HTR-8/SVneo (cell line): ENCODE measurements at regions not wholly inside any gene's neighbourhood (a gene's known extent, or its start where the extent isn't known, plus 50 kb on each side); places are given as distances from the start of the nearest gene placed in this dataset.
"Not testable (repeated sequence)": the region's sequence is repeated elsewhere in the genome, so short reads cannot be mapped to it uniquely, and the experiment has no call there.

Source experiments
- DNase-seq: peaks from one replicate; pipeline ENCODE4 v3.0.0; 2011; ENCODE audit warnings: low spot score, mixed read lengths; ENCODE audit not compliant: insufficient read length
- FAIRE-seq: peaks from 2 replicates; lab custom pipeline; 2011; peaks lifted over from hg19 to GRCh38; lab: Jason Lieb, UNC

- FAIRE-seq = no peak
Observed at GRCh38 chr10:131025333-131025732, 286.2 kb downstream of the TCERG1L start.

GRCh38 chr10:131027256-131027655 is 284.3 kb downstream of the TCERG1L start:
- no peak for FAIRE-seq
- no peak for DNase-seq

More at GRCh38 chr10:131025333-131025732, 286.2 kb downstream of the TCERG1L start:
- DNase-seq = no peak

- no peak for DNase-seq
- FAIRE-seq = no peak
Observed at GRCh38 chr10:131031346-131031745, 280.2 kb downstream of the TCERG1L start.

- FAIRE-seq (no peak), DNase-seq (no peak)
Observed at GRCh38 chr10:131032329-131033165, 279.0 kb downstream of the TCERG1L start.

GRCh38 chr10:131033166-131034085 is 278.1 kb downstream of the TCERG1L start:
- FAIRE-seq (no peak), DNase-seq (no peak)

GRCh38 chr10:131034451-131034850 is 277.1 kb downstream of the TCERG1L start:
- DNase-seq = no peak
- FAIRE-seq = no peak

GRCh38 chr10:131035779-131036178 is 275.7 kb downstream of the TCERG1L start:
- no peak for DNase-seq
- FAIRE-seq = no peak

- DNase-seq (no peak), FAIRE-seq (no peak)
Observed at GRCh38 chr10:131038056-131038455, 273.5 kb downstream of the TCERG1L start.

GRCh38 chr10:131041031-131041430 is 270.5 kb downstream of the TCERG1L start:
- no peak for FAIRE-seq
- no peak for DNase-seq

- FAIRE-seq (no peak), DNase-seq (no peak)
Observed at GRCh38 chr10:131041441-131041840, 270.1 kb downstream of the TCERG1L start.

GRCh38 chr10:131042015-131042414 is 269.5 kb downstream of the TCERG1L start:
- not testable (repeated sequence) for FAIRE-seq

More at GRCh38 chr10:131042015-131042414, 269.5 kb downstream of the TCERG1L start:
- DNase-seq = not testable (repeated sequence)
